A673 (cell line): ENCODE measurements at regions not wholly inside any gene's neighbourhood (a gene's known extent, or its start where the extent isn't known, plus 50 kb on each side); places are given as distances from the start of the nearest gene placed in this dataset.

Source experiments
- EZH2 ChIP-seq: fragments of 200-600 bp; sonication (generic); IDR thresholded peaks from 2 replicates; pipeline ENCODE4 v1.6.1; 2017; ENCODE audit warnings: borderline replicate concordance, low read depth, mild to moderate bottlenecking, mixed read lengths, antibody characterized with exemption, low read length; ENCODE audit not compliant: poor library complexity, severe bottlenecking
- TF ChIP-seq, protein P1 (sequence below): fragments of 300-800, 200-600 bp; sonication (generic); conservative IDR thresholded peaks from 2 replicates; pipeline ENCODE4 v1.5.1; 2017; ENCODE audit warnings: low read depth, mild to moderate bottlenecking, antibody characterized with exemption, low read length, moderate library complexity, mixed read lengths

DNA sequence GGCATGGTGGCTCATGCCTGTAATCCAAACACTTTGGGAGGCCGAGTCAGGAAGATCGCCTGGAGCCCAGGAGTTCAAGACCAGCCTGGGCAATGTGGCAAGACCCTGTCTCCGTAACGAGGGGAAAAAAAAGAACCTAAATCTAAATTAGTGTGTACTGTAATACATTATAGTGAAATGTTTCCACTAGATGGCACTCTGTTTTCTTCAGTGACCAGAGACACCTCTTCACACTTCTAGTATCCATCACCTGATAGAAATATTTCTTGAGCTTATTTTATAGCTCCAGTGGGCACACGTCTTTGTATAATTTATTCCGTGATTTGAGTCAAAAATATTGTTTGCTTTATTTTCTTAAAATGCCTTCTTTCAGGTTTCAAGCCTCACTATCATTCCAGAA is 600.9 kb upstream of the DIPK2B start:
- TF ChIP-seq, protein P1, sequence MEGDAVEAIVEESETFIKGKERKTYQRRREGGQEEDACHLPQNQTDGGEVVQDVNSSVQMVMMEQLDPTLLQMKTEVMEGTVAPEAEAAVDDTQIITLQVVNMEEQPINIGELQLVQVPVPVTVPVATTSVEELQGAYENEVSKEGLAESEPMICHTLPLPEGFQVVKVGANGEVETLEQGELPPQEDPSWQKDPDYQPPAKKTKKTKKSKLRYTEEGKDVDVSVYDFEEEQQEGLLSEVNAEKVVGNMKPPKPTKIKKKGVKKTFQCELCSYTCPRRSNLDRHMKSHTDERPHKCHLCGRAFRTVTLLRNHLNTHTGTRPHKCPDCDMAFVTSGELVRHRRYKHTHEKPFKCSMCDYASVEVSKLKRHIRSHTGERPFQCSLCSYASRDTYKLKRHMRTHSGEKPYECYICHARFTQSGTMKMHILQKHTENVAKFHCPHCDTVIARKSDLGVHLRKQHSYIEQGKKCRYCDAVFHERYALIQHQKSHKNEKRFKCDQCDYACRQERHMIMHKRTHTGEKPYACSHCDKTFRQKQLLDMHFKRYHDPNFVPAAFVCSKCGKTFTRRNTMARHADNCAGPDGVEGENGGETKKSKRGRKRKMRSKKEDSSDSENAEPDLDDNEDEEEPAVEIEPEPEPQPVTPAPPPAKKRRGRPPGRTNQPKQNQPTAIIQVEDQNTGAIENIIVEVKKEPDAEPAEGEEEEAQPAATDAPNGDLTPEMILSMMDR: peak; percentile 55
- no peak for TF ChIP-seq EZH2
